Left lobe of liver (tissue), 2 donors: ENCODE measurements at regions not wholly inside any gene's neighbourhood (a gene's known extent, or its start where the extent isn't known, plus 50 kb on each side); places are given as distances from the start of the nearest gene placed in this dataset.
"Not testable (repeated sequence)": the region's sequence is repeated elsewhere in the genome, so short reads cannot be mapped to it uniquely, and the experiment has no call there.

Experiments
- ATAC-seq: fragments of 200-7000 bp; cut with Tn5 transposase; one replicate; pipeline ENCODE4 v1.9.1; 2020; ENCODE audit warnings: mild to moderate bottlenecking, moderate library complexity
- DNase-seq: peaks from one replicate; pipeline ENCODE4 v3.0.0-alpha.2; 2020; ENCODE audit warnings: low spot score
- donor health status: DM: no; HTN: no; CAD: no; lungs with moderate emphysema.
- donor health status: DM: no; HTN: yes; CAD: no.

DNA sequence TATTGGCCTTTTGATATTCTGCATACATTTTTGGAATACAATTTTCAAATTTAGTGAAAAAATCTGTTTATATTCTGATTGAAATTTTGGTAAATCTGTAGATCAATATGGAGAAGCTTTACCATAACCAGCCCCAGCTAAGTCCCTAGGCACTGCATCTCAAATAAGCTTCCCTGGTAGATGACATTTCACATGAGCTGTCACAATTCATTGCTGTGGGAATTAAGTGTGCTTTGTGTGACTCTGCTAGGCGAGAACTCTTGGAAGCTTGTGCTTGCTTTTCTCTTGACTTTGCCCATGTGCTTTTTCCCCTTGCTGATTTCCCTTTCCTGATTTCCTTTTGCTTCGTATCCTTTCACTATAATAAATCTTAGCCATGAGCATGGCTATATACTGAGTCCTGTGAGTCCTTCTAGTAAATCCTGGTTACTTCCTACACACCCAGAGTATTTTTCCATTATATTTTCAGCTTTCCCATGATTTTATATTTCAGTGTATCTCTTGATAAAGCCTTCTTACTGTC lies 166.5 kb upstream of the MMS22L start:
- no peak for ATAC-seq
- no peak for DNase-seq

DNA sequence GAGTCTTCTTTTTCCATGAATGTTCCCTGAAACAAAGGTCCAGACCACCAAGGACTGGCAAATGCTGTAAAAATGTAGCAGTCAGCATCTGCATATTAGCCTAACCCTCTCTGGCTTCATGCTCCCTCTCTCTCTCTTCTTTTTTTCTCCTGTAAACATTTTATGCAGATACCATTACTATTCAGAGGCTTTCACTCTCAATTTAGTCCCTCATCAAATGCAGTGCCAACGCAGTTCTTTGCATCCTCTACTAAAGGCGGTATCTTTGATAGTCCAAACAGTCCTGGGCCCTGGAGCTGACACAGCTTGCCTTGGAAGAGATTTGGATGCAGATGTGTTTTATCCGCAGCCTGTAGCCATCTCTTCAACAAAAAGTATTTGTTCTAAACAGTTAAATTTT lies 167.1 kb upstream of the MMS22L start:
- DNase-seq, result no peak
- no peak for ATAC-seq

DNA sequence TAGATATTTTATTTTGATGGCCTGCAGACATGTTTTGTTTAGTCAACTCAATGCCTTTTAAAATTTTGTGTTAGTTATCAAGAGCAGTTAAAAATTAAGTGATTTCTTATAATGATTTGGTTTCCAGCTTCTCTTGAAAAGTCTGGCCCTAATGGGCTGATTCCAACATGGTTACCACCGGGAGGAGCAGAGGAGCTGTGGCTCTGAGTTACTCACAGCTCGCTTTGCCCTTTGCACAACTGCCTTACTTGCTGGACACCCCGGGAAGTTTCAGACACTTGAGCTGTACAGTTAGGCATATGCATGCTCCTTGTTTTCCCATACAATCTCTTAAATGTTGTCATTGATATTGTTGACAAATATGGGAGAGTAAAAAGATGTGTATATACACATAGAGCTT lies 173.1 kb upstream of the MMS22L start:
- no peak for ATAC-seq

DNA sequence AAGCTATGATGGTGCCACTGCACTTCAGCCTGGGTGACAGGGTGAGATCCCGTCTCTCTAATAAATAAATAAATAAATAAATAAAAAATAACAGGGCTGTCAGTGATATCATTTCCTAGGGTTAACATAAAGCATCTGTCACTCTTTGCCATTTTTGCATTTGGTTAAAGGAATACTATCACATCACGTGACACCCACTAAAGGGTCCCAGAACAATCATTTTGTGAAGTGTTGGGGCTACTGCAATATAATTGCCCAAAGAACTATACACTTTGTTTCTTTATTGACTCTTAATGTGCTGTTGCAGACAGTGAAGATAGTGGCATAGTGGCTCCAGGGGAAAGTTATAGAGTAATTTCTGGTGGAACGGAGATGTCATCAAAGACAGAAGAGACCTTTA lies 176.5 kb upstream of the MMS22L start:
- ATAC-seq (no peak), DNase-seq (no peak)

More for the DNA sequence above, 173.1 kb upstream of the MMS22L start:
- no peak for DNase-seq

DNA sequence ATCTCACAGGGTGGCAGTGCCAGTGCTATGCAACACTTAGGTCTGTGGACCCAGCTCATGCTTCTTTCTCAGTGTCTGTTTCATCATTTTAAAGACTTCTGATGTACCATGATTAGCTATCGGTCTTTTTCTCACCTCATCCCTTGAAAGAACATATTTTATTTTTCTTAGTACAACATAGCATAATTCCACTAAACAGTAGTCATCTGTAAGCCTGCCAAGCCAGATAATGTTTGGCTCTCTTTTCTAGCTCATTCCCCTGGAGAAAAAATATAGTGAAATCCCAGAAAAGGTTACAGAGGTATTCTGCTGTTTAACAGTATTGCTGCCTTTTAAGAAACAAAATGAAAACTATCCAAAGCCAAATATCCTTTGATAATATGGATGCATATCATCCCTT lies 177.0 kb upstream of the MMS22L start:
- ATAC-seq, result no peak
- no peak for DNase-seq

DNA sequence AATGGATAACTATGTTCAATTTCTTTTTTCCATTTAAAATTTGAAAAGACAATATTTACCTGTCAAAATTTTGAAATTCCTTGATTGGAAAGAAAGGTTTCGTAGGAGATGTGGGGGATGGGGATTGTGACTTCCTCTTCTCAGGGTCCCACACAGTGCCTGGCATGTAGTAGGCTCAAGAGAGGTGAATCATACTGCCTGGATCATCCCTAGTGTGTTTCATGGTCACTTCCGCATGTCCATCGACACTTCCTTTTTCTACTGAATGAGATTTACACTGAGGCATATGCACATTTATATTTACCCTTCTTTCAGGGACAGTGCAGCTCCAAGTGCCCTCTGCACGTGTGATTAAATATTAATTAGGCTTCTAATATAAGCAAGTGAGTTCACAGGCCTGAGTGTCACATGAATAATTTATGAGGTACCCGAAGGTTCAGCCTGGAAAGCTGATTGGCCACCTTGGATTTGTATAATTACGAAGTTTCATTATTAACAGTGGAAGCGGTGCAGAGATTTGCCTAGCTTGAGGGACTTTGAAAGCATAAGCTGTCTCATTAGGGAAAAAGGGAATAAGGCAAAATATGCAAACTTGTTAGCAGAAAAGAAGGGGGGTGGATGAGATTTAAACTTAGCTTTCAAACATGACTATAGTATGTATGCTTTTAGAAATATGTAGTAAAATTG lies 177.5 kb upstream of the MMS22L start:
- DNase-seq, result no peak
- no peak for ATAC-seq

DNA sequence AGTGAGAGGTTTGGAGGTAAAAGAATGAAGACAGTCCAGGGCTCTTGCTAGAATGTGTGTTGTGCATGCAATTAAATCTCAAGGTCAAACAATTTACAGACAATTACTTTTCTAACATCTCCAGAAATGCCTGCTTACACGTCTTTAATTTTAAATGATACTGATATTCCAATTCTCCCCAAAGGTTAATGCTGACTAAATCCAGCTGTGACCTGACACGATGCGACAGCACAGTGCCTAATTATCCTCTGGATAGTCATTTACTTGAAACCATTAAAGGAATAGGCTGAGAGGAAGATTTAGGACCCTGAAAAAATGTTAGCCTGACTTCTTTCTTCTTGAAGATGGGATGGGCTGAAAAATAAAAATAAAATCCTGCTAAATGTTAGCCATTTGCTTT lies 178.2 kb upstream of the MMS22L start:
- ATAC-seq, result no peak
- DNase-seq, result no peak

DNA sequence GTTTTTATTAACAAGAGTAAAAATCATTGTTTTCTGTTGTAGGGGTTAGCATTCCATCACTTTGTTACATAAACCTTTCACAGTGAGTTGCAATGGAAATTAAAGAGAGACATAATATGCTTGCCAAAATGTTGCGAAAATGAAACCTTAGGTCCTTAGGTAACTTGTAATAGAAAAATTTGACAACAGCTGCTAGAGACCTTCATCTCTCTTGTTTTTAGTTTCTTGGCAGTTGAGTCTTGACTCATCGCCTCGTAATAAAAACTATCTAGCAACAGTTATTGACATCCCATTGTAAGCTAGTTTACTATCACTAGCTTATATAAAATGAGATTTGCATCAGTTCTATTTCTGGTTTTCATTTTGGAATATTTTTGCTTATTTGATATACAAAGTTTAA lies 179.0 kb upstream of the MMS22L start:
- no peak for ATAC-seq
- no peak for DNase-seq

DNA sequence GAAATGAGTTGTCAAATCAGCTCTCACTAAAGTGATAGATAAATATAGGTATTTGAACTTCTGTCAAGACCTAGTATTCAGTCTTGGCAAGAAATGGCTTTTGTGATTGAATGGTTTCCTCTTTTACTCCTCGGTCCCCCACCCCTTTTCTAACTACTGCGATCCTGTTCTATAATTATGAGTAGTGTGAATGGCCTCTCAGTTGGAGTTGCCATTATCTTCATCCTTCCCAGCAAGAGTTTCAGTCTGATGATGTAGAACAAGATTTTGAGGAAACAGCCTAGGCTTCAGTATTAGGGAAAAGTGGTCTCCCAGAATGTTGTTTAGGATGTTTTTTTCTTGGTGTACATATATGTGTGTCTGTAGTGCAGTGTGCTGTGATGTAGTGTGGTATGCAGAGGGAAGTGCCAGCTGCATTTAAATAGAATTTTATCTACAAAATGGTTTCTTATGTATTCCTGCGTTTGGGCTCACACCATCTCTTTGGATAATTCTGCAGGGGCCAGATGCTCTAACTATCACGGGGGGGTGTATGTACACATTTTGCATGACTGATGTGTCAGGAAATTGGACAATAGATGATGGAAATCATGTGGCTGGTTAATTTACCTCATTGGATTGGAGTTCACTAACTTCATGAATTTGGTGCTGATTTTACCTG lies 180.1 kb upstream of the MMS22L start:
- DNase-seq (no peak), ATAC-seq (no peak)

DNA sequence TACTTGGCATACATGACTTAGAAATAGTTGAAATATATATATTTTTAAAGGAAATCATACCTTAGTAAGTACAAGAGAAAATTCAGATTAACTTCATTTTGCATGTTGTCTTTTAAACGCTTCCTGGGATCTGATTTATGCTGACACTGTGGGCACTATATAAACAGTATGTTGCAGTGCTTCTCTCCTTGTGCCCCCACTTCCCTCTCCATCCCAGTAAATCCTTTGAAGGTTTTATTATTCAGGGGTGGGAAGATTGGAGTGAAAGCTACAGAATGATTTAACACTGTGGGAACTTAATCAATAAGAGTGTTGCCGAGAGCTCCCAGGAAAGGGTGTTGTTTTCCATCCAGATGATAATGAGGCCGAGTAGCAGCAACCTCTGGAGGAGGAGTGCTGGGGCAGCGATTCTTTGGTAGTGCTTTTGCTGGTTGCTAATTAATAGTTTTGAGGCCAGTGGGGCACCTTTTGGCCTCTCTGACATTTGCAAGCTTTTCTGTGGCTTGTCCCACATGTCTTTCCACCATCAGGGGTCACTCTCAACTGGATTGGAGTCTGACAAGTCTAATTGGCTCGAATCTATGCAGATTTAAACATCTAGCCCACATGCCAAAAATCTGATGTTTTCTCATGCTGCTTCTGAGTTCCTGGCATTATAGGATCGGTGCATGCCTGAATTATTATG lies 183.0 kb upstream of the MMS22L start:
- DNase-seq (no peak), ATAC-seq (no peak)

DNA sequence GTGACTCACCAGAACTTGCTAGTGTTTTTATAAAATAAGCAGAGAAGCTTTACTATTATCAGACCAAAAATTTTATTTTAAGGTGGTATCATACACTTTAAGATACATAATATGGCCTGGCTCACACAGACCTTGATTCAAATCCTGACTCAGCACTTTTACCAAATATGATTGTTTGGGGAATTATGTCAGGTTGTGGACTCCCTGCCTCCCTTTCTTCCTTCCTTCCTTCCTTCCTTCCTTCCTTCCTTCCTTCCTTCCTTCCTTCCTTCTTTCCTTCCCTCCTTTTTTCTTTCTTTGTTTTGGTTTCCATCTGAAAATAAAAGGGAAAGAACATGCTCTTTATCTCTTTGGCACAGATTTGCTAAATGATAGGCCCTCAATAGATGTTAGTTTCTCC lies 186.0 kb upstream of the MMS22L start:
- ATAC-seq (no peak), DNase-seq (no peak)

DNA sequence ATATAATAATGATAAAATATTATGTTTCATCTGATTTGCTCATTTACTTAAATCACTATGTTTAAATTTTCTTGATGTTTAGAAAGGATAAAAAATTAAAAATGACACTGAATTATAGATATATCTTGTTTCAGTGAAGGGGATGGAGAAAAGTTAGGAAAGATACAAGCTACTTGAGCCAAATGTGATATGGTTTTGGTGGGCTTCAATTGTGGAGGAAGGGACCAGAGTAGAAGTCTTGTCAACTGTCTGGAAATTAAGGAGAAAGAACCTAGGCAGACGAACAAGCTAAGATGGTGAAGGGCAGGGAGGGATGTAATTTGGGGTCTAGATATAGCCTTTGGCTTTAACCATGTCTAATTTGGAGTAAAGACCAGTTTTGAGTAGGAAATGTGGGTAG lies 186.4 kb upstream of the MMS22L start:
- DNase-seq (no peak), ATAC-seq (no peak)

DNA sequence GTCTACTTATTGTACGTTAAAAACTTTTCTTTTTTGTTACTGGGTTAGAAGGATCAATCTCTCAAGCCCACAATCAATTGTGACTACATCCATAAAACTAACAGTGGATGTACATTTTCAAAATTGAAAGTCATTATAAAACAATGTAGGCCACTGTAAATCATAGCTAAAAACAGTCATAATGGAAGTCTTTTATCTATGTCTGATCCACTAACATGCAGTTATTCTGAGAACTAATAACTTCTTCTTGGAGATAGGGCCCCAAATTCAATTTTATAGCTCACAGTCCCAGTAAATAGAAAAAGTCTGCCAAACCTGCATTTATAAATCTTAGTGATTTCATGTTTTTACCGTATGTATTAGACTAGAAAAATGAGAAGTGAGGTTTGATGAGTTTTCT lies 187.3 kb upstream of the MMS22L start:
- no peak for ATAC-seq
- no peak for DNase-seq

DNA sequence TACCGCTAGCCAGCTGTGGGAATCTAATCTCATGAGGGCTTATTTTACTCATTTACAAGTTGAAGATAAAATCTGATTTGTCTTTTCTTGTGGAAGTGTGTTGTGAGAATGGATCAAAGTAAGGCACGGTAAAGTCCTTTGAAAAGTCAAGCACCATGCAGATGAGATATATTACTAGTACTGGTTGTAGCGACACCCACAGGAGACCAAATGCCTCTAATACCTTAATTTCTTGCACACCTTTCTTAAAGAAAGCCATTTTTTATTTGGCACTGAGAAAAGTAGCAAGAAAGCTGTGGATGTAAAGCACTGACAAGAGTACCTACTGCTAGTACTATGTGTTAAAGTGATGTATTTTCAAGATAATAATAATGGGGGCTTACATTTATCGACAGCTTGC lies 191.0 kb upstream of the MMS22L start:
- DNase-seq, result no peak
- ATAC-seq, result no peak

DNA sequence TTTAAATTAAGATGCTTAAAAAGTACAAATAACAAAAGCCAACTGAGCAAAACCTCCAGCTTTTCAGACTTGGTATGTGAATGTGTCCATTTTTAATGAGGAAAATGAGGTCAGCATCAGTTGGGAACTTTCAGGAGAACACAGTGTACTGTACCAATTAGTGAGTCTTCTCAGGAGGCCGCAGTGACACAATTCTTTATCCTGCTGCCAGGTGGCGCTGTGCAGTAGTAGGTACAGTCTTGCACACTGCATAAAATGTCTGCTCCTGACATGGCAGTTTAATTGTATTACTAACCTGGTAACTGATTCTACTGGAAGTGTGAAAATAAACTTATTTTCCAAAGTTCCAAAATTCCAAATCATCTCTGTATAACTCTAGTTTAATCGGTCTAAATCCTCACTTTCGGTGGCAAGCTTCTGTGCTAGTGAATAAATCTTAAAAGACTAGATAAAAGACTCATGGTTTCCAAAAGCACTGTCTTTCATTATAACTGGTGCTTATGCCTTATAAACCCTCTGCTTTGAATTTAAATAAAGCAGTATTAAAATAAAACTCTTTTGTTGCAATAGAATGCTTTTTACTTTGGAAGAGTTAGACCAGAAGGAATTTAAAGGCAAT lies 214.8 kb upstream of the MMS22L start:
- ATAC-seq (peak; percentile 99), DNase-seq (peak; percentile 57)

DNA sequence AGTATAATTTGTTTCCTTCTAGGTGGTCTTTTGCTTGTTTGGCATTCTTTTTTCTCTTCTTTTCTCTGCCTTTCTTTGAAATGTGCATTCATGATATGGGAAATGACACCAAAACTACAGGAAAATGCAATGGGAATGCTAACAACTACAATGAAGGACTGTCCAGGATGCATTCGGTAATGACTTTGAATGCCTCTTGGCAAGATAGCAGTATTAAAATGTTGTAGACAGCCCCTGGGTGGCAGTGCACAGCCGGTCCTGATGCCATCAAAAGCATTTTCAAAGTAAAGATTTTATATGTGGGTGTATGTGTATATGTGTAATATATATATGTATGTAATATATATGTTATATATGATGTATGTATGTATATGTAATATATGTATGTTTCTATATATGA lies 218.8 kb upstream of the MMS22L start:
- no peak for DNase-seq
- no peak for ATAC-seq

DNA sequence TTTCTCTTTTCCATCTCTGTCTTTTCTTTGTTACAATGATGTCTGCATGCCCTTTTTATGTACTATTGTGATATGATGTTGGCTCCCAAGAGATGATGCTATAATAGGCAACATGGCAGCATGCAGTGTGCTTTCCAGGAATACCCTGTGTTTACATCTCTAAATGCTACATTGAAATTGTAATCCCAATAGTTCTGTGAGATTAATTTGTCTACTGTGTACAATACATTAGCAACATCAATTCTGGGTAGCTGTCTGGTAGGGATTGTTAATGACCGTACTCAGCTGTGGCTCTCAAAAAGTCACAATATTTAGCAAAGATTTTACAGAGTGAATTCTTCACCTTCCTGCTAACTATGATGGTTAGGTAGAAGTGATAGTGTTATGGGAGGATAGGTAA lies 225.6 kb upstream of the MMS22L start:
- ATAC-seq (no peak), DNase-seq (no peak)

DNA sequence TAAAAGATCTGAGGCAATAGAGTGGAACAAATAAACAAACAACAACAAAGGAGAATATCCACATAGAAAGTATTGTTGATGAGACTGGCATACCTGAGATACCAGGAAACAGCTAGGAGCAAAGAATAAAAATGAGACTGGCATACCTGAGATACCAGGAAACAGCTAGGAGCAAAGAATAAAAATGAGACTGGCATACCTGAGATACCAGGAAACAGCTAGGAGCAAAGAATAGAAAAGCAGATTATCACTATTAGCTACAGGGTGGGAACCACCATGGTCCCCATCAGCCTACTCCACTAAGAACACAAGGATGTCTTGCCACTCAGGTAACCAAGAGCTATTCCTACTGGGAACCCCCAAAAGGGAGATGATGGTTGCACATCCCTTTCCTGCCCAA lies 230.2 kb upstream of the MMS22L start:
- not testable (repeated sequence) for DNase-seq, ATAC-seq

DNA sequence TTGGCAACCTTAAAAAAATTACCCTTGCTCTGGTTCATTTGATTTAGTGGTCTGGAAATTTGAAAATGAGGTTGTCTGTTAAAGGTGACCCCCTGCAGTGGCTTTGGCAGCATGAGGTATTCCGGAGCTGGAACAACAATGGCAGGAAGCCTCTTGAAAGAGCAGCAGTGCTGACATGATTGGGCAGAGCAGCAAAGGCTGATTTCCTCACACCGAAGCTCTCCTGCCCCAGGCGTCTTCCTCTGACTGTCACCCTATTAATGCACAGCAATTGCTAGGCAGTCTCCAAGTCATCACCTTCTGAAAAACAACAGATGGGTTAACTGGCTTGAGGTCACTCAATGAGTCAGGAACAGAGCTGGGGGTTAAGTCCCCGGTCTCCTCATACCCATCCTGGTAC lies 241.8 kb upstream of the MMS22L start:
- DNase-seq (no peak), ATAC-seq (no peak)

DNA sequence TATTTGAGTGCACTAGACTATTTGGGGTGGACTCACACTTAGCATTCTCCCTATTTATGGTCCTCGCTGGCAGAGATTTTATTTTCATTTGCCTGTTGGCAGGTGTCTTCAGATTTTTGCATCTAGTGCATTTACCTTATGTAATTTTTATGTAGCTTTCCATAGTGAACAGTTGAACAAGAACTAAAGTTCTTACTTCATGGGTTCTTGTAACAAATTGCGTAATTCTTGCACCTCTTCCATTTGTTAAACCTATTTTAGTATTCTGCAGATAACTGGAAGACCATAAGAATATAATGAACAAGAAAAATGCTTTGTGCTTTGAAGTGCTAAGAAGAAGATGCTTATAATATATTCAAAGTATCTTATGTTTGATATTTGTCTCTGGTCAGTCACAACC lies 252.8 kb upstream of the MMS22L start:
- DNase-seq, result no peak
- ATAC-seq, result no peak

DNA sequence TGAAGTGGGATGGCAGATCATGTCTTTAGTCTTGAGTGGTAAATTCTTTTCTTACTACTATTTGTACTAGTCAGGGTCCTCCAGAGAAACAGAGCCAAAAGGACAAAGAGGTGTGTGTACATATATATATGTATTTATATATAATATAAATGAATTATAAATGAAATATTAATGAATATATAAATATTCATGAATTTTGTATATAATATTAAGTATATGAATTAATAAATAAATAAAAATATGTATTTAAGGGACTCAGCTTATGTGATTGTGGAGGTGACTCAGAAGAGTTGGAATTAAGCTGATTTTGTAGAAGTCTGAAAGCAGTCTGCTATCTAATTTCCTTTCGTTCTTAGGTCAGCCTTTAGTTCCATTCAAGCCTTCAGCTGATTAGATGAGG lies 265.3 kb upstream of the MMS22L start:
- DNase-seq, result no peak
- ATAC-seq, result no peak

DNA sequence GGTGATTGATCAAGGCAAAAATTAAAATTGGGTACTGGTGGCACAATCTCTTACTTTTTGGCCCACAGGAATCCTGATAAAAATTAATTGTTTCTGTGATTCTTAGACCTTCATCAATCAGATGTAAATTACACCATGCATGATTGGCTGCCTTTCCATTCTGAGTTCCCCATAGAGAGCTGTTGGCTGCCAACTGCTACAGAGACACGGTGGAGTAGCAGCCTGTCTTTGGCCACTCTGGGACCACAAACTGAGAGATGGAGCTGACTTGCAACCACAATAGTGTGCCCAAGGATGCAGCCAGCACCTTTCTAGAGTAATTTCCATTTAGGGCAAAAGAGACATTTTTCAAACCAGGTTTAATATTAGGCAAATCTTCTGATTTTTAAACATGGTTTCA lies 274.3 kb upstream of the MMS22L start:
- DNase-seq, result no peak
- ATAC-seq, result no peak
